Upper lobe of right lung (tissue), 1 donor: ENCODE measurements at regions not wholly inside any gene's neighbourhood (a gene's known extent, or its start where the extent isn't known, plus 50 kb on each side); places are given as distances from the start of the nearest gene placed in this dataset.

Experiments
- ATAC-seq: fragments of 200-7000 bp; cut with Tn5 transposase; one replicate; pipeline ENCODE4 v1.9.1; 2020; ENCODE audit warnings: mild to moderate bottlenecking, moderate library complexity
- DNase-seq: peaks from one replicate; pipeline ENCODE4 v3.0.0-alpha.2; 2020
- H3K27ac ChIP-seq: fragments of 200-600 bp; one replicate; pipeline ENCODE4 v1.8.0; 2022
- H3K27me3 ChIP-seq: fragments of 200-600 bp; one replicate; pipeline ENCODE4 v1.8.0; 2022; ENCODE audit warnings: mild to moderate bottlenecking
- H3K36me3 ChIP-seq: fragments of 200-600 bp; one replicate; pipeline ENCODE4 v1.8.0; 2022
- H3K4me1 ChIP-seq: fragments of 200-600 bp; one replicate; pipeline ENCODE4 v1.8.0; 2022
- H3K4me3 ChIP-seq: fragments of 200-600 bp; one replicate; pipeline ENCODE4 v1.8.0; 2022; ENCODE audit warnings: mild to moderate bottlenecking
- H3K9me3 ChIP-seq: fragments of 200-600 bp; one replicate; pipeline ENCODE4 v1.8.0; 2022
- intact Hi-C: fragments of 100-400 bp; cut with DNase I; formaldehyde crosslinking; loops from one replicate; pipeline ENCODE4 v1.11.0; 2022
- TF ChIP-seq, protein P1 (sequence below): fragments of 200-600 bp; IDR thresholded peaks from one replicate; pipeline ENCODE4 v1.8.0; 2022; ENCODE audit warnings: antibody characterized with exemption
- donor health status: DM: no; HTN: yes; CAD: no; lungs with severe emphysema.

DNA sequence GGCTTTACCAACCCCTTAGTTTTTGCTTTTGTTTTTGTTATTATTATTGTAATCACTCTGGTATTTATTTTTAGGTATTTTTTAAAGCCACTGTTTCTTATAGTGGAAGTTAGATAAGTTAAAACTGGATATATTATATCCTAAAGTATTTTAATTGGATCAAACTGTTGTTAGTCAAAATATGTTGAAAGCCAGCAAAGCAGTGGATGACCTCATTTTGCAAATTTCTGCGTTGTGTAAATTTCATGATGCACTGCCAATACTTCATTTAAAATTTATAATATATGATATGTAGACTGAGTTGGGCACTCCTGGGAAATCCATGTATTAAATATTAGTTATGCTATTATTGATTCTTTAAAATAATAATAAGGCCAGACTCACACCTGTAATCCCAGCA, 661.7 kb upstream of the NRXN1 start:
- Histone ChIP-seq H3K27me3 (no peaks in the 10 kb centered on the region), H3K9me3 (no peaks in the 10 kb centered on the region), H3K36me3 (no peaks in the 10 kb centered on the region), H3K4me3 (no peak overlapping the region), H3K4me1 (no peaks in the 10 kb centered on the region), H3K27ac (no peak overlapping the region)
- intact Hi-C loops = no loop called here
- ATAC-seq (no peak), DNase-seq (no peak)
- TF ChIP-seq, protein P1, sequence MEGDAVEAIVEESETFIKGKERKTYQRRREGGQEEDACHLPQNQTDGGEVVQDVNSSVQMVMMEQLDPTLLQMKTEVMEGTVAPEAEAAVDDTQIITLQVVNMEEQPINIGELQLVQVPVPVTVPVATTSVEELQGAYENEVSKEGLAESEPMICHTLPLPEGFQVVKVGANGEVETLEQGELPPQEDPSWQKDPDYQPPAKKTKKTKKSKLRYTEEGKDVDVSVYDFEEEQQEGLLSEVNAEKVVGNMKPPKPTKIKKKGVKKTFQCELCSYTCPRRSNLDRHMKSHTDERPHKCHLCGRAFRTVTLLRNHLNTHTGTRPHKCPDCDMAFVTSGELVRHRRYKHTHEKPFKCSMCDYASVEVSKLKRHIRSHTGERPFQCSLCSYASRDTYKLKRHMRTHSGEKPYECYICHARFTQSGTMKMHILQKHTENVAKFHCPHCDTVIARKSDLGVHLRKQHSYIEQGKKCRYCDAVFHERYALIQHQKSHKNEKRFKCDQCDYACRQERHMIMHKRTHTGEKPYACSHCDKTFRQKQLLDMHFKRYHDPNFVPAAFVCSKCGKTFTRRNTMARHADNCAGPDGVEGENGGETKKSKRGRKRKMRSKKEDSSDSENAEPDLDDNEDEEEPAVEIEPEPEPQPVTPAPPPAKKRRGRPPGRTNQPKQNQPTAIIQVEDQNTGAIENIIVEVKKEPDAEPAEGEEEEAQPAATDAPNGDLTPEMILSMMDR = no peak

DNA sequence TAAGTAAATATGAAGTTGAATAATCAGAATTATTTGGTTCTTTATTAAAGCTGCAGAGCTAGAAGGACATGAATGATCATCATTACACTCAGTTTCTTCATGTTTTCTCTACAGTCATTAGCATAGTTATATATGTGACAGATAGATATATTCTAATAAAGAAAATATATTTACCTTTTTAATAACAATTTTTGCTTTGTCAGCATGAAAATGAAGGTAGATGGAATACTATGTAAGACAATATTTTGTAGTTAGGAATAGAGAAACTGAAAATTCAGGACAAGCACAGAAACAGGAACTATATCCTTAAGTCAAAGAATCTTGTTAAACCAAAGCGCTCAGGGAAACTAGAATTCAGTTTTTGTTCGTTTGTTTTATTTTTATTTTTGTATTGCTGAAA, 649.9 kb upstream of the NRXN1 start:
- Histone ChIP-seq H3K27me3 (no peaks in the 10 kb centered on the region), H3K4me3 (no peak overlapping the region), H3K9me3 (peaks cover 3% of the 10 kb centered on the region), H3K27ac (no peak overlapping the region), H3K4me1 (no peaks in the 10 kb centered on the region), H3K36me3 (no peaks in the 10 kb centered on the region)
- no peak for DNase-seq
- no peak for ATAC-seq
- TF ChIP-seq, protein P1 = no peak
- intact Hi-C loops = no loop called here

DNA sequence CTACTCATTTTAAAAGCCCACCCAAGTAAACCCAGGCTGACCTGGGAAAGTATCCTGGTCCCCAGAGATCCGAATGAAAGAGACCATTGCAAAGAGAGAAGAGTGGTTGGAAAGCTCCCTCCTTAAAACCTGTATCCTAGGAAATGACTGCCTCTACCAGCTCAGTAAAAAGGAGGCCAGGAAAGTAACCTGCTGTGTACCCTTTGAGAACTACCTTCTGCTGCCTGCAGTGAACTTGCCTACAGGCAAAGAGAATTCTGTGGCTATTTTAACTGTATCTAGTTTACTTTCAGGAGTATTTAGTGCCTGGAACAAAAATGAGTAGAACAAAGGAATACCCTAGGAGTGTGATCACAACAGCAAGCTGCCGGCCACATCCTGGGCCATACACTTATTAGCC, 641.7 kb upstream of the NRXN1 start:
- intact Hi-C loops = no loop called here
- TF ChIP-seq, protein P1 = no peak

DNA sequence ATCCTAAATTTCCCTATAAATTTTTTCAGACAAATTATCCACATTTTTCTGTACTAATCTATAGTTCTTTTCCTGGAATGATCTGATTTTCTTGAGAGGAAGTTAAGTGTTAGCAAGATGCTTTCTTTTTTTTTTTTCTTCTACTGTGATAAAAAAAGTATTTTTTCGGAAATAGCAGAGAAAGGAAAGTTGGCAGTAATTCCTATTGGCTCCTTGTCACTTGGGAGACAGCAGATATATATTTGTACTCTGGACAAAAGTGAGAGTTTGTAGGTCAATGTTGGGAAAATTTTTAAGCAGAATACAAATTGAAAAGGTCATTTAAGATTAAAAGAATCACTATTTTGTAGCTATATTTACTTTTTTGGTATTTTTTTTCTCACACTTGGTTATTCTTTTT, 635.7 kb upstream of the NRXN1 start:
- H3K36me3 ChIP-seq = no peaks in the 10 kb centered on the region
- no peak for ATAC-seq
- TF ChIP-seq, protein P1 = no peak
- intact Hi-C loops = no loop called here
- H3K4me1 ChIP-seq = no peaks in the 10 kb centered on the region
- no peaks in the 10 kb centered on the region for H3K27me3 ChIP-seq
- no peaks in the 10 kb centered on the region for H3K9me3 ChIP-seq
- H3K4me3 ChIP-seq = no peak overlapping the region
- DNase-seq = no peak
- H3K27ac ChIP-seq = no peak overlapping the region

More for the DNA sequence above, 641.7 kb upstream of the NRXN1 start:
- no peaks in the 10 kb centered on the region for H3K36me3 ChIP-seq
- H3K27ac ChIP-seq = no peak overlapping the region
- H3K9me3 ChIP-seq = no peaks in the 10 kb centered on the region
- DNase-seq (no peak), ATAC-seq (no peak)
- no peaks in the 10 kb centered on the region for H3K4me1 ChIP-seq
- no peak overlapping the region for H3K4me3 ChIP-seq
- no peaks in the 10 kb centered on the region for H3K27me3 ChIP-seq

DNA sequence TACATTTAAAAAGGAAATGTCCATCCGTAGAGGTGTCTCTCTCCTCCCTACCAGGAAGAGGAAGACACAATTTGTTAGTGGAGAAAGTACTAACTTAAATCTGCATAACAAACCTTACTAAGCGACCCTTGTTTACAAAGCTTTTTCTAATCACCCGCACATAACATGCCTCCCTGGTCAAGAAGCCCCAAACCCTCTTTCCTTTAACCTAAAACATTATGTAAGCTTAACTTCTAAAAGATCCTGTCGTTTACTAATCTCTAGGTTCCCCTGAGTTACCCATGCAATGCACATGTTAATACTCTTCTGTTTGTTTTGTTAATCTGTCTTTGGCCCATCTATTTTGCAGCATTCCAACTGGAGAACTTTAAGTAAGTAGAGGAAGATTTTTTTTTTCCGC, 630.3 kb upstream of the NRXN1 start:
- H3K9me3 ChIP-seq = no peaks in the 10 kb centered on the region
- H3K27me3 ChIP-seq = no peaks in the 10 kb centered on the region
- ATAC-seq (no peak), DNase-seq (no peak)
- intact Hi-C loops = no loop called here
- TF ChIP-seq, protein P1 = no peak
- no peak overlapping the region for H3K27ac ChIP-seq
- no peaks in the 10 kb centered on the region for H3K4me1 ChIP-seq
- H3K36me3 ChIP-seq = no peaks in the 10 kb centered on the region
- H3K4me3 ChIP-seq = no peak overlapping the region

DNA sequence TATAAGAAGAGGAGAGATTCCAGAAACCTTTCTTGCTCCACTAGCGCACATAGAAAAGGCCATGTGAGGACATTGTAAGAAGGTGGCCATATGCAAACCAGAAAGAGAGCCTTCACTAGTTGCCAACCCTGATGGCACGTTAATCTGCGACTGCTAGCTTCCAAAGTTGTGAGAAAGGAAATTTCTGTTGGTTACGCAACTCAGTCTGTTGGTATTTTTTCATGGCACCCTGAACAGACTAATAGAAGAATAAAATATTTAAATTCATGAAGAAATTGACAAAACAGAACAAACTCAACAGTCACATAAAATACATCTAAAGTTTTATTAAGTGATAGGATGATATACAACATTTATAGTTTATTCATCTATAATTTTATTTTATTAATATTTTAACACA, 625.9 kb upstream of the NRXN1 start:
- TF ChIP-seq, protein P1 = no peak
- Histone ChIP-seq H3K4me1 (no peaks in the 10 kb centered on the region), H3K4me3 (no peak overlapping the region), H3K27ac (no peak overlapping the region), H3K9me3 (no peaks in the 10 kb centered on the region), H3K36me3 (no peaks in the 10 kb centered on the region), H3K27me3 (no peaks in the 10 kb centered on the region)
- no peak for DNase-seq
- ATAC-seq = no peak
- intact Hi-C loops = no loop called here
